Transverse colon (tissue), 4 donors: ENCODE measurements at regions not wholly inside any gene's neighbourhood (a gene's known extent, or its start where the extent isn't known, plus 50 kb on each side); places are given as distances from the start of the nearest gene placed in this dataset.

Experiments used
- POLR2A ChIP-seq: fragments of 450-650 bp; IDR thresholded peaks from one replicate; pipeline ENCODE4 v1.6.1; 2016; ENCODE audit warnings: antibody characterized with exemption, mild to moderate bottlenecking, moderate library complexity
- POLR2AphosphoS5 ChIP-seq, 3 donors: sonication (generic); formaldehyde crosslinking; IDR thresholded peaks; one replicate each; pipeline ENCODE4 v1.6.1; 2016; ENCODE audit warnings: antibody characterized with exemption in 3 of 3
- TF ChIP-seq, protein P1 (sequence below), 5 experiments: fragments of 200-600 bp in 3 of 5; fragments of 450-650 bp in 2 of 5; sonication (generic) in 3 of 5; IDR thresholded peaks; 1 replicate in 2 of 5; 2 replicates in 3 of 5; pipeline ENCODE4 v1.5.1; 2016 to 2017; ENCODE audit warnings: antibody characterized with exemption in 5 of 5, inconsistent platforms in 3 of 5, mild to moderate bottlenecking in 2 of 5, moderate library complexity in 1 of 5

DNA sequence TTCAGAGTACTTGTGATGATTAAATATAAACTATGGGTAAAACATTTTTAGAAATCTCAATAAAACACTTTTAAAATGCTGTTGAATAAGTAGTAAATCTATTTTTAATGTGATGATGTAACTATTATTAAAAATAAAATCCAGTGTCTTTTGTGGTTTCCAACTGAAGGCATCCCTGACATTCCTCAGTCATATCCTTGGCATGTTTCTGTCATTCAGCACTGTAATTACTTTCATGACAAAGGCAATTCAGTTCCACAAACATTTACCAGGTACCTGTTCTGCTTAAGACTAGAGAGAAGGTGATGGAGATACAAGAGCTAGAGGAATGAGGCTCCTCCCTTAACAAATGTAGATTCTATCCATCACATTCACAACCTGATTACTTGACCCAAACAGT, 518.7 kb upstream of the MAP3K7 start:
- TF ChIP-seq, protein P1, sequence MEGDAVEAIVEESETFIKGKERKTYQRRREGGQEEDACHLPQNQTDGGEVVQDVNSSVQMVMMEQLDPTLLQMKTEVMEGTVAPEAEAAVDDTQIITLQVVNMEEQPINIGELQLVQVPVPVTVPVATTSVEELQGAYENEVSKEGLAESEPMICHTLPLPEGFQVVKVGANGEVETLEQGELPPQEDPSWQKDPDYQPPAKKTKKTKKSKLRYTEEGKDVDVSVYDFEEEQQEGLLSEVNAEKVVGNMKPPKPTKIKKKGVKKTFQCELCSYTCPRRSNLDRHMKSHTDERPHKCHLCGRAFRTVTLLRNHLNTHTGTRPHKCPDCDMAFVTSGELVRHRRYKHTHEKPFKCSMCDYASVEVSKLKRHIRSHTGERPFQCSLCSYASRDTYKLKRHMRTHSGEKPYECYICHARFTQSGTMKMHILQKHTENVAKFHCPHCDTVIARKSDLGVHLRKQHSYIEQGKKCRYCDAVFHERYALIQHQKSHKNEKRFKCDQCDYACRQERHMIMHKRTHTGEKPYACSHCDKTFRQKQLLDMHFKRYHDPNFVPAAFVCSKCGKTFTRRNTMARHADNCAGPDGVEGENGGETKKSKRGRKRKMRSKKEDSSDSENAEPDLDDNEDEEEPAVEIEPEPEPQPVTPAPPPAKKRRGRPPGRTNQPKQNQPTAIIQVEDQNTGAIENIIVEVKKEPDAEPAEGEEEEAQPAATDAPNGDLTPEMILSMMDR (IDR thresholded peaks at IDR 0.05), result no peak
- TF ChIP-seq POLR2AphosphoS5 (IDR thresholded peaks at IDR 0.05) (no peak), POLR2A (no peak)
